Heart left ventricle (tissue), 13 donors: ENCODE measurements at regions not wholly inside any gene's neighbourhood (a gene's known extent, or its start where the extent isn't known, plus 50 kb on each side); places are given as distances from the start of the nearest gene placed in this dataset.

Experiments
- CTCF ChIP-seq, 12 donors: fragments of 200-600 bp; sonication (generic) in 4 of 12; IDR thresholded peaks; one replicate each; pipeline versions ENCODE4 v1.5.0 to v1.8.0; 2018 to 2022; ENCODE audit warnings: antibody characterized with exemption in 12 of 12, mild to moderate bottlenecking in 5 of 12
- POLR2A ChIP-seq, 2 donors: fragments of 450-650 bp; IDR thresholded peaks; one replicate each; pipeline ENCODE4 v1.6.1; 2017; ENCODE audit warnings: antibody characterized with exemption in 2 of 2, mild to moderate bottlenecking in 2 of 2, moderate library complexity in 2 of 2
- donor health status: ischemic (EF 13 %, LVEDD 7.1; RV severe dilation, severe dysfunction).
- donor health status: DM: no; HTN: yes; CAD: no.
- donor health status: DM: no; HTN: no; CAD: no.
- donor health status: ischemic (EF 25% LVEDD 6.9; RV normal size, moderate dysfunction).
- donor health status: ischemic (EF 25% LVEDD 5.7; RV mildly dilated, moderate dysfunction).
- donor health status: ischemic (EF 35%, LVEDD 5.7; RV mildly dilated, moderate dysfunction).
- donor health status: nonischemic (EF 11% LVEDD 7.7; RV severe dilation, severe dysfunction).
- donor health status: DM: yes; HTN: yes; CAD: no.
- donor health status: PGD.
- donor health status: ischemic (EF 29% LVEDD 5.4; RV normal size, mild dysfunction).
- donor health status: nonischemic (EF 23%, LVEDD 6.1; RV moderate dilation, normal function).

GRCh38 chr5:90279091-90279490, 130.5 kb downstream of the CETN3 start:
- TF ChIP-seq CTCF (IDR thresholded peaks at IDR 0.05) (no peak), POLR2A (IDR thresholded peaks at IDR 0.05) (no peak)
